Transverse colon (tissue), 4 donors: ENCODE measurements at regions not wholly inside any gene's neighbourhood (a gene's known extent, or its start where the extent isn't known, plus 50 kb on each side); places are given as distances from the start of the nearest gene placed in this dataset.

ENCODE experiments used
- CTCF ChIP-seq, 5 experiments: fragments of 200-600 bp in 3 of 5; fragments of 450-650 bp in 2 of 5; sonication (generic) in 3 of 5; IDR thresholded peaks; 1 replicate in 2 of 5; 2 replicates in 3 of 5; pipeline ENCODE4 v1.5.1; 2016 to 2017; ENCODE audit warnings: antibody characterized with exemption in 5 of 5, inconsistent platforms in 3 of 5, mild to moderate bottlenecking in 2 of 5, moderate library complexity in 1 of 5
- POLR2A ChIP-seq: fragments of 450-650 bp; IDR thresholded peaks from one replicate; pipeline ENCODE4 v1.6.1; 2016; ENCODE audit warnings: antibody characterized with exemption, mild to moderate bottlenecking, moderate library complexity
- POLR2AphosphoS5 ChIP-seq, 3 donors: sonication (generic); formaldehyde crosslinking; IDR thresholded peaks; one replicate each; pipeline ENCODE4 v1.6.1; 2016; ENCODE audit warnings: antibody characterized with exemption in 3 of 3

GRCh38 chr2:226647621-226648518, 151.8 kb downstream of the IRS1 start:
- TF ChIP-seq POLR2A, result no peak
- TF ChIP-seq CTCF (IDR thresholded peaks at IDR 0.05), result no peak
- TF ChIP-seq POLR2AphosphoS5 (IDR thresholded peaks at IDR 0.05), result no peak
